A549 (cell line): ENCODE measurements at regions not wholly inside any gene's neighbourhood (a gene's known extent, or its start where the extent isn't known, plus 50 kb on each side); places are given as distances from the start of the nearest gene placed in this dataset.

Experiments
- ATAC-seq, 2 experiments: fragments of 200-7000 bp in 1 of 2; fragments of >200 bp in 1 of 2; cut with Nextera tagmentation in 1 of 2; cut with Tn5 transposase in 1 of 2; 3 replicates each; pipeline versions ENCODE4 v1.8.0 to v1.9.1; 2018 to 2020; ENCODE audit warnings: mild to moderate bottlenecking in 1 of 2, moderate library complexity in 1 of 2
- CTCF ChIA-PET: fragments of 300-600 bp; sonication (Branson Sonifier 250); formaldehyde crosslinking; extraction: SDS; loops from one replicate; lab custom pipeline; 2021; ENCODE audit warnings: antibody characterized with exemption, inconsistent platforms; lab: Yijun Ruan, JAX
- POLR2A ChIA-PET: fragments of 350-600 bp; formaldehyde crosslinking; extraction: SDS; loops from one replicate; lab custom pipeline; 2021; ENCODE audit warnings: antibody characterized with exemption, inconsistent platforms; lab: Yijun Ruan, JAX
- DNase-seq, 2 experiments: peaks; one replicate each; pipeline versions ENCODE4 v3.0.0 to v3.0.0-alpha.2; 2011 to 2016; ENCODE audit warnings: low read depth in 1 of 2, low spot score in 1 of 2
- FAIRE-seq: peaks from 2 replicates; lab custom pipeline; 2011; peaks lifted over from hg19 to GRCh38; lab: Jason Lieb, UNC
- H3K27ac ChIP-seq, 2 experiments: fragments of >200 bp; sonication (Bioruptor Twin); formaldehyde crosslinking; 3 replicates each; pipeline ENCODE4 v1.5.1; 2016 to 2017
- H3K4me1 ChIP-seq: fragments of >200 bp; sonication (Bioruptor Twin); formaldehyde crosslinking; 3 replicates; pipeline ENCODE4 v1.6.1; 2016
- H3K4me2 ChIP-seq: fragments of >200 bp; sonication (Bioruptor Twin); formaldehyde crosslinking; 3 replicates; pipeline ENCODE4 v1.6.1; 2016
- H3K4me3 ChIP-seq: fragments of >200 bp; sonication (Bioruptor Twin); formaldehyde crosslinking; 3 replicates; pipeline ENCODE4 v1.5.1; 2016
- H3K9me3 ChIP-seq: fragments of >200 bp; sonication (Bioruptor Twin); formaldehyde crosslinking; 3 replicates; pipeline ENCODE4 v1.6.1; 2016
- CBX2 ChIP-seq: fragments of 200-600 bp; sonication (generic); IDR thresholded peaks from 2 replicates; pipeline ENCODE4 v1.6.1; 2016; ENCODE audit warnings: low read depth, mild to moderate bottlenecking, borderline replicate concordance
- CEBPB ChIP-seq, 2 experiments: fragments of >200 bp in 1 of 2; sonication (Bioruptor Twin) in 1 of 2; formaldehyde crosslinking in 1 of 2; IDR thresholded peaks; 2 replicates each; pipeline ENCODE4 v1.6.1; 2012 to 2016
- CTCF ChIP-seq: fragments of >200 bp; sonication (Bioruptor Twin); formaldehyde crosslinking; IDR thresholded peaks from 3 replicates; pipeline ENCODE4 v1.5.1; 2016
- E2F6 ChIP-seq: IDR thresholded peaks from 2 replicates; pipeline ENCODE4 v1.6.1; 2012; ENCODE audit warnings: low read depth, borderline replicate concordance
- EHF ChIP-seq: fragments of 250-450 bp; sonication (Bioruptor Pico); IDR thresholded peaks from 2 replicates; pipeline ENCODE4 v1.5.0; 2020; ENCODE audit warnings: mild to moderate bottlenecking
- EHMT2 ChIP-seq: fragments of 200-600 bp; sonication (generic); IDR thresholded peaks from 2 replicates; pipeline ENCODE4 v1.6.1; 2016; ENCODE audit warnings: antibody characterized with exemption, low read depth, mild to moderate bottlenecking, moderate library complexity
- ESRRA ChIP-seq: fragments of 150-350 bp; IDR thresholded peaks from 2 replicates; pipeline ENCODE4 v1.6.1; 2014; ENCODE audit warnings: mild to moderate bottlenecking, low read length, borderline replicate concordance
- FOSL2 ChIP-seq, 2 experiments: fragments of 450-650 bp in 1 of 2; fragments of >200 bp in 1 of 2; sonication (Bioruptor Twin) in 1 of 2; formaldehyde crosslinking; IDR thresholded peaks; 2 replicates each; pipeline versions ENCODE4 v1.5.0 to v1.6.1; 2016 to 2020; ENCODE audit warnings: mild to moderate bottlenecking in 1 of 2, moderate library complexity in 1 of 2
- FOXS1 ChIP-seq: fragments of 250-450 bp; sonication (Bioruptor Pico); IDR thresholded peaks from 2 replicates; pipeline ENCODE4 v1.5.0; 2020; ENCODE audit warnings: mild to moderate bottlenecking, moderate library complexity
- GATA3 ChIP-seq: IDR thresholded peaks from 2 replicates; pipeline ENCODE4 v1.6.1; 2012; ENCODE audit warnings: borderline replicate concordance
- HMGXB4 ChIP-seq: fragments of 250-450 bp; sonication (Bioruptor Pico); IDR thresholded peaks from 2 replicates; pipeline ENCODE4 v1.5.0; 2021; ENCODE audit warnings: mild to moderate bottlenecking, moderate library complexity, borderline replicate concordance
- KDM1A ChIP-seq: fragments of 200-600 bp; sonication (generic); IDR thresholded peaks from 2 replicates; pipeline ENCODE4 v1.6.1; 2016; ENCODE audit warnings: low read depth, mild to moderate bottlenecking
- KDM5A ChIP-seq: fragments of 200-600 bp; sonication (generic); IDR thresholded peaks from 2 replicates; pipeline ENCODE4 v1.6.1; 2016; ENCODE audit warnings: antibody characterized with exemption, mild to moderate bottlenecking
- MYC ChIP-seq: IDR thresholded peaks from 2 replicates; pipeline ENCODE4 v1.6.1; 2012; ENCODE audit warnings: mild to moderate bottlenecking, inconsistent platforms, low read length, improper control_type of control experiment, borderline replicate concordance
- POLR2AphosphoS2 ChIP-seq: conservative IDR thresholded peaks from 2 replicates; pipeline ENCODE4 v1.6.1; 2012; ENCODE audit warnings: low read length, improper control_type of control experiment, inconsistent platforms
- RARB ChIP-seq: fragments of 250-450 bp; sonication (Bioruptor Pico); IDR thresholded peaks from 2 replicates; pipeline ENCODE4 v1.8.0; 2021; ENCODE audit warnings: mild to moderate bottlenecking, moderate library complexity
- RNF2 ChIP-seq: fragments of 200-600 bp; sonication (generic); IDR thresholded peaks from 2 replicates; pipeline ENCODE4 v1.6.1; 2016; ENCODE audit warnings: low read depth, mild to moderate bottlenecking, antibody characterized with exemption, moderate library complexity, borderline replicate concordance
- ZC3H11A ChIP-seq: fragments of 450-650 bp; IDR thresholded peaks from 2 replicates; pipeline ENCODE4 v1.6.1; 2014; ENCODE audit warnings: antibody characterized with exemption, mild to moderate bottlenecking
- ZSCAN20 ChIP-seq: fragments of 250-450 bp; sonication (Bioruptor Pico); IDR thresholded peaks from 2 replicates; pipeline ENCODE4 v1.8.0; 2022; ENCODE audit warnings: mild to moderate bottlenecking, moderate library complexity
- WGBS: methylation state at CpG from one replicate; pipeline ENCODE4 v1.1.6; 2017; ENCODE audit errors: missing lambda C conversion rate; 5-methylcytosine and 5-hydroxymethylcytosine counted together

GRCh38 chr1:227378181-227378580 is 59.9 kb upstream of the CDC42BPA start (continued):
- TF ChIP-seq CTCF (no peak), FOXS1 (CRISPR knock-in tag) (no peak)

- Histone ChIP-seq H3K4me1 (peaks cover 32% of the 10 kb centered on the region), H3K27ac (no peak overlapping the region), H3K4me2 (no peak overlapping the region), H3K9me3 (no peaks in the 10 kb centered on the region), H3K4me3 (no peak overlapping the region)
- no peak for FAIRE-seq
- 5% methylated on average over 1 of the region's 1 CpG for WGBS
- TF ChIP-seq EHF (CRISPR knock-in tag), result no peak
- TF ChIP-seq CBX2, result no peak
- no peak for TF ChIP-seq EHMT2
- TF ChIP-seq RNF2, result no peak
- TF ChIP-seq KDM5A, result no peak
- TF ChIP-seq ESRRA, result no peak
- no peak for TF ChIP-seq ZSCAN20
- TF ChIP-seq POLR2AphosphoS2, result no peak
- no peak for TF ChIP-seq HMGXB4 (CRISPR knock-in tag)
- no peak for TF ChIP-seq ZC3H11A
- CTCF ChIA-PET, result interaction anchor here (1.2 kb wide), 1 partner anchor 40 kb away, joined by 3 read pairs; no protein-coding TSS in a partner anchor
- no peak for ATAC-seq
- DNase-seq, result no peak
- POLR2A ChIA-PET, result interaction anchor here (0.6 kb wide), 1 partner anchor 30 kb away, joined by 3 read pairs; no protein-coding TSS in a partner anchor
Observed at GRCh38 chr1:227374846-227375245, 56.6 kb upstream of the CDC42BPA start.

DNA sequence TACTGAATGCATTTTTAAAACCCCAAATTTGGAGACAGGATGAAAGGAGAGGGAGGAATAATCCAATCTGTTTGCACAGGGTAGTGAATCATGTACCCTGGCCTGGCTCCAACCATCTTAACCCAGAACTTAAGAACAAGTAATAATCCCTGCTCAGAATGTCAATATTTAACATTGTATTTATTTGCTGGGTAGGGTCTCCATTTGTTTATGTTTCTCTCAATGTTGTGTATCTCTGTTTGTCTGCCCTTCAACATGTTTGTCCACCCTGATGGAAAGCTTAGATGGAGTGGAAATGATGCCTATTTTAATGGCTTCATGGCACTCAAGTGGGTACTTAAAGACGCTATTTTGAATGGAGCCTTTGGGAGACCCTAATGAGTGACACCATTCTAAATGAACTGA is 54.4 kb upstream of the CDC42BPA start:
- FAIRE-seq, result no peak
- no peak overlapping the region; a peak in 1 of 6 replicates for H3K27ac ChIP-seq
- H3K9me3 ChIP-seq, result no peaks in the 10 kb centered on the region
- TF ChIP-seq CEBPB (IDR thresholded peaks at IDR 0.05) (peak in 1 of 2 experiments; percentile 14; a peak in 1 of 4 replicates), KDM1A (no peak), MYC (no peak), FOSL2 (IDR thresholded peaks at IDR 0.05) (peak; percentile 44; the same call in 1 of the 2 replicates), FOSL2 (CRISPR knock-in tag; IDR thresholded peaks at IDR 0.05) (peak; percentile 52), RARB (CRISPR knock-in tag) (no peak), E2F6 (no peak), GATA3 (peak; percentile 90)
- TF ChIP-seq, all 56 proteins: peak for 3
- Histone ChIP-seq H3K4me3 (no peak overlapping the region), H3K4me1 (peaks cover 37% of the 10 kb centered on the region), H3K4me2 (peak overlapping the region; percentile 42)
- 33% methylated on average over 1 of the region's 1 CpG for WGBS
- ATAC-seq, result peak in 1 of 2 experiments; percentile 82; a peak in 3 of 6 replicates
- ChIA-PET POLR2A (no interaction called here), CTCF (no interaction called here)
- peak; percentile 41 to 72 for DNase-seq
